GM21723 (cell line): ENCODE measurements at regions not wholly inside any gene's neighbourhood (a gene's known extent, or its start where the extent isn't known, plus 50 kb on each side); places are given as distances from the start of the nearest gene placed in this dataset.
"Not testable (repeated sequence)": the region's sequence is repeated elsewhere in the genome, so short reads cannot be mapped to it uniquely, and the experiment has no call there.

Experiments used
- ATAC-seq: cut with Tn5 transposase; IDR thresholded peaks from one replicate; pipeline ENCODE4 v1.9.1; 2021; ENCODE audit warnings: mild to moderate bottlenecking, moderate library complexity; ENCODE audit not compliant: unreplicated experiment

- ATAC-seq: no peak
Observed at GRCh38 chr6:144392536-144392935, 107.4 kb downstream of the UTRN start.

- ATAC-seq: no peak
Observed at GRCh38 chr6:144394210-144394609, 109.1 kb downstream of the UTRN start.

GRCh38 chr6:144395014-144395413 is 109.9 kb downstream of the UTRN start:
- ATAC-seq: no peak

GRCh38 chr6:144395826-144396225 is 110.7 kb downstream of the UTRN start:
- no peak for ATAC-seq

- no peak for ATAC-seq
Observed at GRCh38 chr6:144397141-144397540, 112.0 kb downstream of the UTRN start.

- no peak for ATAC-seq
Observed at GRCh38 chr6:144400321-144400720, 115.2 kb downstream of the UTRN start.

GRCh38 chr6:144401736-144402733 is 116.9 kb downstream of the UTRN start:
- ATAC-seq: no peak

- no peak for ATAC-seq
Observed at GRCh38 chr6:144402750-144403149, 117.6 kb downstream of the UTRN start.

- ATAC-seq: no peak
Observed at GRCh38 chr6:144405163-144405562, 120.0 kb downstream of the UTRN start.

- no peak for ATAC-seq
Observed at GRCh38 chr6:144406796-144407195, 121.7 kb downstream of the UTRN start.

GRCh38 chr6:144408161-144408560 is 123.0 kb downstream of the UTRN start:
- ATAC-seq: no peak

- ATAC-seq: no peak
Observed at GRCh38 chr6:144410059-144410458, 124.9 kb downstream of the UTRN start.

- not testable (repeated sequence) for ATAC-seq
Observed at GRCh38 chr6:144410574-144410973, 125.4 kb downstream of the UTRN start.

GRCh38 chr6:144411531-144412165 is 126.5 kb downstream of the UTRN start:
- ATAC-seq: no peak

- no peak for ATAC-seq
Observed at GRCh38 chr6:144413418-144413817, 128.3 kb downstream of the UTRN start.

GRCh38 chr6:144415014-144415413 is 129.9 kb downstream of the UTRN start:
- no peak for ATAC-seq

- ATAC-seq: no peak
Observed at GRCh38 chr6:144415835-144416237, 130.7 kb downstream of the UTRN start.

GRCh38 chr6:144416244-144416643 is 131.1 kb downstream of the UTRN start:
- no peak for ATAC-seq

GRCh38 chr6:144416773-144417172 is 131.6 kb downstream of the UTRN start:
- no peak for ATAC-seq

- ATAC-seq: no peak
Observed at GRCh38 chr6:144417681-144418080, 132.5 kb downstream of the UTRN start.

GRCh38 chr6:144418959-144419545 is 133.9 kb downstream of the UTRN start:
- ATAC-seq: no peak

- no peak for ATAC-seq
Observed at GRCh38 chr6:144423167-144423566, 138.0 kb downstream of the UTRN start.
